ENCODE measurements at regions not wholly inside any gene's neighbourhood (a gene's known extent, or its start where the extent isn't known, plus 50 kb on each side); places are given as distances from the start of the nearest gene placed in this dataset.

- CTCF ChIA-PET, result no interaction called here
- DNase-seq (ENCODE audit: low read depth in 1 of 2, low spot score in 1 of 2) (no peak), ATAC-seq (no peak), FAIRE-seq (no peak)
- 44% methylated on average over 1 of the region's 2 CpGs for WGBS (ENCODE audit: missing lambda C conversion rate)
- TF ChIP-seq RARB (CRISPR knock-in tag; IDR thresholded peaks at IDR 0.05), result no peak
- TF ChIP-seq JUN (IDR thresholded peaks at IDR 0.05), result no peak
- no peak for TF ChIP-seq CEBPB (IDR thresholded peaks at IDR 0.05)
- TF ChIP-seq BCL3 (IDR thresholded peaks at IDR 0.05), result no peak
- TF ChIP-seq ZNF302 (CRISPR knock-in tag; IDR thresholded peaks at IDR 0.05), result no peak
- no peak for TF ChIP-seq PHF8 (IDR thresholded peaks at IDR 0.05; ENCODE audit: borderline replicate concordance, low read depth)
- no peak for TF ChIP-seq NFE2L2 (conservative IDR thresholded peaks at IDR 0.05; ENCODE audit: low read length)
- TF ChIP-seq POLR2AphosphoS2 (conservative IDR thresholded peaks at IDR 0.05; ENCODE audit: low read length), result no peak
- TF ChIP-seq ATOH8 (CRISPR knock-in tag; IDR thresholded peaks at IDR 0.05; ENCODE audit: low read depth), result no peak
- TF ChIP-seq EP300 (IDR thresholded peaks at IDR 0.05), result no peak
- TF ChIP-seq HDAC2 (IDR thresholded peaks at IDR 0.05), result no peak
- TF ChIP-seq ZSCAN20 (CRISPR knock-in tag; IDR thresholded peaks at IDR 0.05), result no peak
- no peak for TF ChIP-seq NPAS2 (CRISPR knock-in tag; IDR thresholded peaks at IDR 0.05; ENCODE audit: borderline replicate concordance)
- no peak for TF ChIP-seq SREBF2 (IDR thresholded peaks at IDR 0.05)
- no peak for TF ChIP-seq KDM5A (IDR thresholded peaks at IDR 0.05)
- TF ChIP-seq HES2 (IDR thresholded peaks at IDR 0.05), result no peak
- no peak for TF ChIP-seq CTCF (IDR thresholded peaks at IDR 0.05)
- no peak for TF ChIP-seq TFCP2L1 (CRISPR knock-in tag; IDR thresholded peaks at IDR 0.05)
- H3K4me1 ChIP-seq, result peaks cover 2% of the 10 kb centered on the region; the same call in 1 of the 3 replicates
- H3K9me3 ChIP-seq, result peaks cover 16% of the 10 kb centered on the region
- H3K4me3 ChIP-seq, result no peak overlapping the region
- no peak overlapping the region for H3K27ac ChIP-seq
- no peak overlapping the region for H3K4me2 ChIP-seq
- POLR2A ChIA-PET, result no interaction called here
Observed at GRCh38 chr1:219398815-219399396, 214.0 kb downstream of the ZC3H11B start.

GRCh38 chr1:219397511-219397910 lies 215.4 kb downstream of the ZC3H11B start:
- H3K4me1 ChIP-seq, result peaks cover 2% of the 10 kb centered on the region; the same call in 1 of the 3 replicates
- 7% methylated on average over 1 of the region's 1 CpG for WGBS (ENCODE audit: missing lambda C conversion rate)
- H3K27ac ChIP-seq, result no peak overlapping the region
- ATAC-seq, result no peak
- DNase-seq (ENCODE audit: low read depth in 1 of 2, low spot score in 1 of 2), result no peak
- no peak overlapping the region for H3K4me3 ChIP-seq
- CTCF ChIA-PET, result no interaction called here
- no peak overlapping the region for H3K4me2 ChIP-seq
- peaks cover 16% of the 10 kb centered on the region for H3K9me3 ChIP-seq
- peak; percentile 28 for FAIRE-seq
- POLR2A ChIA-PET, result no interaction called here
- TF ChIP-seq JUNB (IDR thresholded peaks at IDR 0.05) (no peak), CBX2 (IDR thresholded peaks at IDR 0.05; ENCODE audit: borderline replicate concordance, low read depth) (no peak), RARB (CRISPR knock-in tag; IDR thresholded peaks at IDR 0.05) (no peak), RCOR1 (IDR thresholded peaks at IDR 0.05; ENCODE audit: low read depth, low read length) (no peak), CHD4 (IDR thresholded peaks at IDR 0.05; ENCODE audit: borderline replicate concordance) (no peak), E2F6 (IDR thresholded peaks at IDR 0.05; ENCODE audit: borderline replicate concordance, low read depth) (no peak), PBX3 (IDR thresholded peaks at IDR 0.05) (no peak), RNF2 (IDR thresholded peaks at IDR 0.05; ENCODE audit: borderline replicate concordance, low read depth) (no peak), CHD2 (IDR thresholded peaks at IDR 0.05; ENCODE audit: low read length, partially characterized antibody) (no peak), MAZ (IDR thresholded peaks at IDR 0.05; ENCODE audit: borderline replicate concordance, low read depth, low read length) (no peak), RFX5 (IDR thresholded peaks at IDR 0.05) (no peak), ESRRA (IDR thresholded peaks at IDR 0.05; ENCODE audit: borderline replicate concordance, low read length) (no peak), TP53 (CRISPR knock-in tag; IDR thresholded peaks at IDR 0.05) (no peak), ELK1 (IDR thresholded peaks at IDR 0.05; ENCODE audit: low read depth, low read length) (no peak), RAD21 (conservative IDR thresholded peaks at IDR 0.05 in 1 of 2, IDR thresholded peaks at IDR 0.05 in 1 of 2) (no peak), GATA3 (IDR thresholded peaks at IDR 0.05; ENCODE audit: borderline replicate concordance) (no peak), ZSCAN20 (CRISPR knock-in tag; IDR thresholded peaks at IDR 0.05) (no peak)

All from A549 (cell line).